Transverse colon (tissue), 4 donors: ENCODE measurements at regions not wholly inside any gene's neighbourhood (a gene's known extent, or its start where the extent isn't known, plus 50 kb on each side); places are given as distances from the start of the nearest gene placed in this dataset.

Experiments
- CTCF ChIP-seq, 5 experiments: fragments of 200-600 bp in 3 of 5; fragments of 450-650 bp in 2 of 5; sonication (generic) in 3 of 5; IDR thresholded peaks; 1 replicate in 2 of 5; 2 replicates in 3 of 5; pipeline ENCODE4 v1.5.1; 2016 to 2017; ENCODE audit warnings: antibody characterized with exemption in 5 of 5, inconsistent platforms in 3 of 5, mild to moderate bottlenecking in 2 of 5, moderate library complexity in 1 of 5
- EP300 ChIP-seq: sonication (generic); formaldehyde crosslinking; IDR thresholded peaks from one replicate; pipeline ENCODE4 v1.6.1; 2017; ENCODE audit warnings: antibody characterized with exemption, low read depth
- POLR2A ChIP-seq: fragments of 450-650 bp; IDR thresholded peaks from one replicate; pipeline ENCODE4 v1.6.1; 2016; ENCODE audit warnings: antibody characterized with exemption, mild to moderate bottlenecking, moderate library complexity
- POLR2AphosphoS5 ChIP-seq, 3 donors: sonication (generic); formaldehyde crosslinking; IDR thresholded peaks; one replicate each; pipeline ENCODE4 v1.6.1; 2016; ENCODE audit warnings: antibody characterized with exemption in 3 of 3

DNA sequence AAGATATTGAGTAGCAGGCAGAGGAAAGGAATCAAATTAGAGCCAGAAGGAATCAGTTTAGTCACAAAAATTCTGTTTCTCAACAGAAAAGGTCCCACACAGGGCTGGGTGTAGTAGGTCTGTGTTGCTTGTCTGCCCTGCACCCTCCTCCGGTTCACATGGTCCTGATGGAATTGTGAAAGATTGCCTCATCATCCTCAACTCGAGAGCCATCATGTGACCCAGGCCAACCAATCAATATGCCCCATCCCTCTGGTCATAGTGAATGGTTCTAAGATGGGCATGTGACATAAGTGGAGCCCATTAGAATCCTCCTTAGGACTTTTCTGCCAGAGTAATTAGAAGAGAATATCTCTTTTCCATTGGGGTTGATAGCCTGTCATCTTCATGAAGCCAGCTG, 56.7 kb upstream of the RAD23B start:
- TF ChIP-seq POLR2AphosphoS5 (IDR thresholded peaks at IDR 0.05) (no peak), CTCF (IDR thresholded peaks at IDR 0.05) (no peak), POLR2A (no peak), EP300 (no peak)
